HFF-Myc (cell line): ENCODE measurements at regions not wholly inside any gene's neighbourhood (a gene's known extent, or its start where the extent isn't known, plus 50 kb on each side); places are given as distances from the start of the nearest gene placed in this dataset.
A peak's percentile ranks its signal among the peaks of the same experiment; 100 is the strongest.
"Not testable (repeated sequence)": the region's sequence is repeated elsewhere in the genome, so short reads cannot be mapped to it uniquely, and the experiment has no call there.

Experiments
- DNase-seq: peaks from one replicate; pipeline ENCODE4 v3.0.0-alpha.2; 2011; ENCODE audit warnings: low read depth; ENCODE audit errors: extremely low read depth
- H3K4me3 ChIP-seq: replicated peaks from 2 replicates; pipeline ENCODE4 v1.5.1; 2011; ENCODE audit warnings: low read depth, mild to moderate bottlenecking, control low read depth, low read length
- CTCF ChIP-seq: IDR thresholded peaks from 2 replicates; pipeline ENCODE4 v1.5.1; 2012; ENCODE audit warnings: mild to moderate bottlenecking, low read depth, low read length, control low read depth; ENCODE audit errors: missing control alignments

- no peak for TF ChIP-seq CTCF
- peak; percentile 53 for DNase-seq
- H3K4me3 ChIP-seq, result no peak overlapping the region
These were observed 81.9 kb upstream of the PICALM start for GRCh38 chr11:86150847-86151173.

GRCh38 chr11:86149792-86150191, 80.9 kb upstream of the PICALM start:
- H3K4me3 ChIP-seq, result no peak overlapping the region
- TF ChIP-seq CTCF, result no peak
- DNase-seq, result no peak

- no peak overlapping the region for H3K4me3 ChIP-seq
- DNase-seq, result no peak
- TF ChIP-seq CTCF, result no peak
These were observed 79.5 kb upstream of the PICALM start for GRCh38 chr11:86148345-86148747.

- TF ChIP-seq CTCF, result no peak
- H3K4me3 ChIP-seq, result no peak overlapping the region
- no peak for DNase-seq
These were observed 78.1 kb upstream of the PICALM start for GRCh38 chr11:86147004-86147403.

- no peak for TF ChIP-seq CTCF
- no peak for DNase-seq
- no peak overlapping the region for H3K4me3 ChIP-seq
These were observed 76.7 kb upstream of the PICALM start for GRCh38 chr11:86145439-86146156.

GRCh38 chr11:86144846-86145245, 76.0 kb upstream of the PICALM start:
- no peak for DNase-seq
- TF ChIP-seq CTCF, result no peak

GRCh38 chr11:86144087-86144486, 75.2 kb upstream of the PICALM start:
- not testable (repeated sequence) for H3K4me3 ChIP-seq, DNase-seq

More at GRCh38 chr11:86144846-86145245, 76.0 kb upstream of the PICALM start:
- no peak overlapping the region for H3K4me3 ChIP-seq
